ENCODE measurements at regions not wholly inside any gene's neighbourhood (a gene's known extent, or its start where the extent isn't known, plus 50 kb on each side); places are given as distances from the start of the nearest gene placed in this dataset.

DNA sequence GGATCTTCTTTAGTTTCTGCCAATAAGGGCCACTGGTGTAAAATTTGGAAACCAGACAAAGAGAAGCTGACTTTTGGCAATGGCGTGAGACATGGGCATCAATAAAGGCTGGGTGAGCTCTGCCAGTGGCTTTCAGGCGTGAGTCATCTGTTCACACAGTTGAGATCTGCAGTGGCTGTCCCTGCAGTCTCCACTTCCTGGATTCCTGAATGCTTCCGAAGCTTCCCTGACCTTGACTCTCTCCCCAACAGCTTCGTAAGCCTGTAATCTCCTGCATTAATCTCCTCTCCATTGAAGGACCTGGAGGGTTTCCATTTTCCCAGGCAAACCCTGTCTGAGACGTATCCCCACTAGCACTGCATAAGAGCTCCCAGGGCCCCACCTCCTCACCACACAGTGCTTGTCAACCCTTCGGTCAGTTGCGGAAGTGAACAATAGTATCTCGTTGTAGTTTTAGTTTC lies 574.7 kb downstream of the TBC1D22A start:
- DNase-seq (ENCODE audit: low read depth in 1 of 2, low spot score in 1 of 2), result no peak
- TF ChIP-seq SPI1 (IDR thresholded peaks at IDR 0.05; ENCODE audit: borderline replicate concordance, low read depth) (no peak), POLR2AphosphoS5 (IDR thresholded peaks at IDR 0.05; ENCODE audit: low read depth) (no peak), GABPA (IDR thresholded peaks at IDR 0.05; ENCODE audit: low read depth) (no peak)
- TF ChIP-seq, protein P1, sequence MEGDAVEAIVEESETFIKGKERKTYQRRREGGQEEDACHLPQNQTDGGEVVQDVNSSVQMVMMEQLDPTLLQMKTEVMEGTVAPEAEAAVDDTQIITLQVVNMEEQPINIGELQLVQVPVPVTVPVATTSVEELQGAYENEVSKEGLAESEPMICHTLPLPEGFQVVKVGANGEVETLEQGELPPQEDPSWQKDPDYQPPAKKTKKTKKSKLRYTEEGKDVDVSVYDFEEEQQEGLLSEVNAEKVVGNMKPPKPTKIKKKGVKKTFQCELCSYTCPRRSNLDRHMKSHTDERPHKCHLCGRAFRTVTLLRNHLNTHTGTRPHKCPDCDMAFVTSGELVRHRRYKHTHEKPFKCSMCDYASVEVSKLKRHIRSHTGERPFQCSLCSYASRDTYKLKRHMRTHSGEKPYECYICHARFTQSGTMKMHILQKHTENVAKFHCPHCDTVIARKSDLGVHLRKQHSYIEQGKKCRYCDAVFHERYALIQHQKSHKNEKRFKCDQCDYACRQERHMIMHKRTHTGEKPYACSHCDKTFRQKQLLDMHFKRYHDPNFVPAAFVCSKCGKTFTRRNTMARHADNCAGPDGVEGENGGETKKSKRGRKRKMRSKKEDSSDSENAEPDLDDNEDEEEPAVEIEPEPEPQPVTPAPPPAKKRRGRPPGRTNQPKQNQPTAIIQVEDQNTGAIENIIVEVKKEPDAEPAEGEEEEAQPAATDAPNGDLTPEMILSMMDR (IDR thresholded peaks at IDR 0.05; ENCODE audit: insufficient read depth, low read length), result no peak
- TF ChIP-seq, protein P2, sequence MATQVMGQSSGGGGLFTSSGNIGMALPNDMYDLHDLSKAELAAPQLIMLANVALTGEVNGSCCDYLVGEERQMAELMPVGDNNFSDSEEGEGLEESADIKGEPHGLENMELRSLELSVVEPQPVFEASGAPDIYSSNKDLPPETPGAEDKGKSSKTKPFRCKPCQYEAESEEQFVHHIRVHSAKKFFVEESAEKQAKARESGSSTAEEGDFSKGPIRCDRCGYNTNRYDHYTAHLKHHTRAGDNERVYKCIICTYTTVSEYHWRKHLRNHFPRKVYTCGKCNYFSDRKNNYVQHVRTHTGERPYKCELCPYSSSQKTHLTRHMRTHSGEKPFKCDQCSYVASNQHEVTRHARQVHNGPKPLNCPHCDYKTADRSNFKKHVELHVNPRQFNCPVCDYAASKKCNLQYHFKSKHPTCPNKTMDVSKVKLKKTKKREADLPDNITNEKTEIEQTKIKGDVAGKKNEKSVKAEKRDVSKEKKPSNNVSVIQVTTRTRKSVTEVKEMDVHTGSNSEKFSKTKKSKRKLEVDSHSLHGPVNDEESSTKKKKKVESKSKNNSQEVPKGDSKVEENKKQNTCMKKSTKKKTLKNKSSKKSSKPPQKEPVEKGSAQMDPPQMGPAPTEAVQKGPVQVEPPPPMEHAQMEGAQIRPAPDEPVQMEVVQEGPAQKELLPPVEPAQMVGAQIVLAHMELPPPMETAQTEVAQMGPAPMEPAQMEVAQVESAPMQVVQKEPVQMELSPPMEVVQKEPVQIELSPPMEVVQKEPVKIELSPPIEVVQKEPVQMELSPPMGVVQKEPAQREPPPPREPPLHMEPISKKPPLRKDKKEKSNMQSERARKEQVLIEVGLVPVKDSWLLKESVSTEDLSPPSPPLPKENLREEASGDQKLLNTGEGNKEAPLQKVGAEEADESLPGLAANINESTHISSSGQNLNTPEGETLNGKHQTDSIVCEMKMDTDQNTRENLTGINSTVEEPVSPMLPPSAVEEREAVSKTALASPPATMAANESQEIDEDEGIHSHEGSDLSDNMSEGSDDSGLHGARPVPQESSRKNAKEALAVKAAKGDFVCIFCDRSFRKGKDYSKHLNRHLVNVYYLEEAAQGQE (IDR thresholded peaks at IDR 0.05; ENCODE audit: insufficient replicate concordance, low read depth), result no peak

DNA sequence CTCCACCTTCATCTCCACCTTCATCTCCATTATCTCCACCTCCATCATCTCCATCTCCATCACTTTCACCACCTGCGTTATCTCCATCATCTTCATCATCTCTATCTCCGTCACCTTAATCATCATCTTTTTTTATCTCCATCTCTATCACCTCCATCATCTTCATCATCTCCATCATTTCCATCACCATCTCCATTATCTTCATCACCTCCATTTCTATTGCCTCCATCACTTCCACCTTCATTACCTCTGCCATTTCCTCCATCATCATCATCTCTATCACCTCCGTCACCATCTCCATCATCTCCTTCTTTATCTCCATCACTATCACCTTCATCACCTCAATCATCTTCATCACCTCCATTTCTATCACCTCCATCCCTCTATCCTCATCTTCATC lies 573.5 kb downstream of the TBC1D22A start:
- Histone ChIP-seq H3K27ac (replicated peaks) (no peak overlapping the region), H3K27me3 (ENCODE audit: insufficient read depth, poor library complexity, severe bottlenecking) (no peaks in the 10 kb centered on the region), H3K4me3 (replicated peaks; ENCODE audit: insufficient read depth, low read length) (no peak overlapping the region)
- TF ChIP-seq, protein P1 (IDR thresholded peaks at IDR 0.05; ENCODE audit: insufficient read depth, low read length), result no peak
- TF ChIP-seq SPI1 (IDR thresholded peaks at IDR 0.05; ENCODE audit: borderline replicate concordance, low read depth) (no peak), GABPA (IDR thresholded peaks at IDR 0.05; ENCODE audit: low read depth) (no peak), POLR2AphosphoS5 (IDR thresholded peaks at IDR 0.05; ENCODE audit: low read depth) (no peak)
- TF ChIP-seq, protein P2 (IDR thresholded peaks at IDR 0.05; ENCODE audit: insufficient replicate concordance, low read depth), result no peak
- DNase-seq (ENCODE audit: low read depth in 1 of 2, low spot score in 1 of 2), result no peak

More for the DNA sequence above, 574.7 kb downstream of the TBC1D22A start:
- Histone ChIP-seq H3K27me3 (ENCODE audit: insufficient read depth, poor library complexity, severe bottlenecking) (no peaks in the 10 kb centered on the region), H3K27ac (replicated peaks) (no peak overlapping the region), H3K4me3 (replicated peaks; ENCODE audit: insufficient read depth, low read length) (no peak overlapping the region)

DNA sequence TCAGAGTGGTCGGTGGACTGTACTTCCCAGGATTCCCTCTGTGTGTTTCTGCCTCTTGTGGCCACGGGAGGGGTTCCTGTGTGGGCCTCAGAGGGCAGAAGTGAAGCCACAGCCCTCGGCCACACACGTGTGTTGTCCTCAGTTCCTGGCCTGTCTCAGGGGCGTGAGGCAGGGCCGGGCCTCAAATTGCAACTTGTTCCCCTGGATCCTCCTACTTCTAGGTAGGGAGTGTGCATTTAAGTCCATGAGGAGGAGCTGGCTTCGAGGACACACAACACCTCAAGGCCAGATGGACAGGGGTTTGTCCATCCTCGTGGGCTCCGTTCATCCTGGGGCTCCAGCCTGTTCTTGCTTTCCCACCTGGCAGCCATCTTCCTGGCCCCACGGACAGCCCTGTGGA lies 573.0 kb downstream of the TBC1D22A start:
- Histone ChIP-seq H3K27me3 (ENCODE audit: insufficient read depth, poor library complexity, severe bottlenecking) (no peaks in the 10 kb centered on the region), H3K27ac (replicated peaks) (no peak overlapping the region), H3K4me3 (replicated peaks; ENCODE audit: insufficient read depth, low read length) (no peak overlapping the region)
- no peak for DNase-seq (ENCODE audit: low read depth in 1 of 2, low spot score in 1 of 2)
- TF ChIP-seq, protein P2 (IDR thresholded peaks at IDR 0.05; ENCODE audit: insufficient replicate concordance, low read depth), result no peak
- TF ChIP-seq GABPA (IDR thresholded peaks at IDR 0.05; ENCODE audit: low read depth) (no peak), SPI1 (IDR thresholded peaks at IDR 0.05; ENCODE audit: borderline replicate concordance, low read depth) (no peak), POLR2AphosphoS5 (IDR thresholded peaks at IDR 0.05; ENCODE audit: low read depth) (no peak)
- TF ChIP-seq, protein P1 (IDR thresholded peaks at IDR 0.05; ENCODE audit: insufficient read depth, low read length), result no peak

All from HL-60 (cell line).